ENCODE measurements at regions not wholly inside any gene's neighbourhood (a gene's known extent, or its start where the extent isn't known, plus 50 kb on each side); places are given as distances from the start of the nearest gene placed in this dataset.
A peak's percentile ranks its signal among the peaks of the same experiment; 100 is the strongest.

GRCh38 chr1:212234431-212235395 is 50.5 kb upstream of the PPP2R5A start:
- Histone ChIP-seq H3K4me1 (ENCODE audit: insufficient read depth, low read length) (peaks cover 14% of the 10 kb centered on the region), H3K27me3 (ENCODE audit: insufficient read depth, low read length) (no peaks in the 10 kb centered on the region), H3K36me3 (ENCODE audit: insufficient read depth, low read length) (no peaks in the 10 kb centered on the region), H3K9me3 (ENCODE audit: low read depth, low read length) (no peaks in the 10 kb centered on the region), H3K79me2 (ENCODE audit: insufficient read depth, low read length) (no peaks in the 10 kb centered on the region), H3K4me2 (ENCODE audit: insufficient read depth, low read length) (peak overlapping the region; percentile 68), H4K20me1 (ENCODE audit: insufficient read depth, low read length) (no peaks in the 10 kb centered on the region), H3K27ac (ENCODE audit: low read depth, low read length) (peak overlapping the region; percentile 67), H3K4me3 (ENCODE audit: insufficient read depth, low read length) (no peak overlapping the region), H2AFZ (ENCODE audit: low read length) (peak overlapping the region; percentile 55)
- DNase-seq (ENCODE audit: insufficient read length, low spot score, missing footprints) = peak; percentile 88
- TF ChIP-seq CTCF (IDR thresholded peaks at IDR 0.05; ENCODE audit: extremely low read depth, low read depth, low read length) = no peak
